ENCODE measurements at regions not wholly inside any gene's neighbourhood (a gene's known extent, or its start where the extent isn't known, plus 50 kb on each side); places are given as distances from the start of the nearest gene placed in this dataset.

GRCh38 chr1:209307846-209308245 is 275.7 kb upstream of the CAMK1G start:
- TF ChIP-seq CTCF (IDR thresholded peaks at IDR 0.05) = no peak
- TF ChIP-seq POLR2A (IDR thresholded peaks at IDR 0.05) = no peak
- no peak for TF ChIP-seq EP300 (IDR thresholded peaks at IDR 0.05)
